Stomach smooth muscle (tissue), 2 donors: ENCODE measurements at regions not wholly inside any gene's neighbourhood (a gene's known extent, or its start where the extent isn't known, plus 50 kb on each side); places are given as distances from the start of the nearest gene placed in this dataset.

Experiments used
- H3K27ac ChIP-seq: one replicate; pipeline ENCODE4 v1.7.0; 2013; ENCODE audit warnings: mild to moderate bottlenecking, low read length, inconsistent platforms
- H3K27me3 ChIP-seq, 2 donors: one replicate each; pipeline ENCODE4 v1.7.0; 2013; ENCODE audit warnings: low read length in 2 of 2; ENCODE audit not compliant: insufficient read depth in 2 of 2, control insufficient read depth in 1 of 2
- H3K36me3 ChIP-seq, 2 donors: one replicate each; pipeline ENCODE4 v1.7.0; 2013; ENCODE audit warnings: low read length in 2 of 2; ENCODE audit not compliant: control insufficient read depth in 2 of 2, insufficient read depth in 2 of 2
- H3K4me1 ChIP-seq: one replicate; pipeline ENCODE4 v1.7.0; 2013; ENCODE audit warnings: low read length; ENCODE audit not compliant: control insufficient read depth, insufficient read depth
- H3K4me3 ChIP-seq, 2 donors: one replicate each; pipeline ENCODE4 v1.7.0; 2013; ENCODE audit warnings: low read length in 2 of 2
- H3K9ac ChIP-seq, 2 donors: one replicate each; pipeline ENCODE4 v1.7.0; 2013; ENCODE audit warnings: low read length in 2 of 2, mild to moderate bottlenecking in 1 of 2
- H3K9me3 ChIP-seq, 2 donors: one replicate each; pipeline ENCODE4 v1.7.0; 2013; ENCODE audit warnings: low read length in 2 of 2; ENCODE audit not compliant: control insufficient read depth in 2 of 2
- donor health status: healthy.
- donor health status: Pancreatic carcinoma.

GRCh38 chr20:11056414-11056813 lies 382.6 kb upstream of the JAG1 start:
- Histone ChIP-seq H3K9me3 (no peaks in the 10 kb centered on the region), H3K4me3 (no peak overlapping the region), H3K4me1 (no peaks in the 10 kb centered on the region), H3K36me3 (no peaks in the 10 kb centered on the region), H3K27me3 (no peaks in the 10 kb centered on the region), H3K9ac (no peak overlapping the region), H3K27ac (no peak overlapping the region)

- Histone ChIP-seq H3K36me3 (no peaks in the 10 kb centered on the region), H3K4me3 (no peak overlapping the region), H3K4me1 (no peaks in the 10 kb centered on the region), H3K27me3 (no peaks in the 10 kb centered on the region), H3K9me3 (no peaks in the 10 kb centered on the region), H3K9ac (no peak overlapping the region), H3K27ac (no peak overlapping the region)
Observed at GRCh38 chr20:11057624-11058023, 383.8 kb upstream of the JAG1 start.

- Histone ChIP-seq H3K27ac (no peak overlapping the region), H3K4me1 (no peaks in the 10 kb centered on the region)
Observed at GRCh38 chr20:11059659-11060058, 385.9 kb upstream of the JAG1 start.

GRCh38 chr20:11060423-11061185 lies 386.8 kb upstream of the JAG1 start:
- Histone ChIP-seq H3K9ac (no peak overlapping the region), H3K4me3 (no peak overlapping the region), H3K27ac (no peak overlapping the region), H3K4me1 (no peaks in the 10 kb centered on the region), H3K36me3 (no peaks in the 10 kb centered on the region), H3K9me3 (no peaks in the 10 kb centered on the region), H3K27me3 (no peaks in the 10 kb centered on the region)

More at GRCh38 chr20:11059659-11060058, 385.9 kb upstream of the JAG1 start:
- Histone ChIP-seq H3K9ac (no peak overlapping the region), H3K27me3 (no peaks in the 10 kb centered on the region), H3K9me3 (no peaks in the 10 kb centered on the region), H3K4me3 (no peak overlapping the region), H3K36me3 (no peaks in the 10 kb centered on the region)

GRCh38 chr20:11063444-11063843 lies 389.6 kb upstream of the JAG1 start:
- no peaks in the 10 kb centered on the region for H3K27me3 ChIP-seq
- H3K36me3 ChIP-seq, result no peaks in the 10 kb centered on the region
- no peaks in the 10 kb centered on the region for H3K4me1 ChIP-seq
- H3K9me3 ChIP-seq, result no peaks in the 10 kb centered on the region
- H3K9ac ChIP-seq, result no peak overlapping the region
- no peak overlapping the region for H3K27ac ChIP-seq
- H3K4me3 ChIP-seq, result no peak overlapping the region

- H3K36me3 ChIP-seq, result no peaks in the 10 kb centered on the region
- H3K4me1 ChIP-seq, result no peaks in the 10 kb centered on the region
- no peak overlapping the region for H3K9ac ChIP-seq
- no peak overlapping the region for H3K27ac ChIP-seq
- no peaks in the 10 kb centered on the region for H3K9me3 ChIP-seq
- no peaks in the 10 kb centered on the region for H3K27me3 ChIP-seq
- no peak overlapping the region for H3K4me3 ChIP-seq
Observed at GRCh38 chr20:11064946-11065345, 391.1 kb upstream of the JAG1 start.

- Histone ChIP-seq H3K4me3 (no peak overlapping the region), H3K27ac (no peak overlapping the region), H3K9me3 (no peaks in the 10 kb centered on the region), H3K4me1 (no peaks in the 10 kb centered on the region), H3K36me3 (no peaks in the 10 kb centered on the region), H3K9ac (no peak overlapping the region), H3K27me3 (no peaks in the 10 kb centered on the region)
Observed at GRCh38 chr20:11067359-11067758, 393.6 kb upstream of the JAG1 start.

GRCh38 chr20:11072982-11073381 lies 399.2 kb upstream of the JAG1 start:
- H3K9me3 ChIP-seq, result no peaks in the 10 kb centered on the region
- no peaks in the 10 kb centered on the region for H3K27me3 ChIP-seq
- no peaks in the 10 kb centered on the region for H3K4me1 ChIP-seq
- H3K36me3 ChIP-seq, result no peaks in the 10 kb centered on the region
- H3K9ac ChIP-seq, result no peak overlapping the region
- no peak overlapping the region for H3K27ac ChIP-seq
- no peak overlapping the region for H3K4me3 ChIP-seq

- H3K27ac ChIP-seq, result no peak overlapping the region
Observed at GRCh38 chr20:11076434-11077105, 402.8 kb upstream of the JAG1 start.

GRCh38 chr20:11077226-11077625 lies 403.4 kb upstream of the JAG1 start:
- Histone ChIP-seq H3K27ac (no peak overlapping the region), H3K27me3 (no peaks in the 10 kb centered on the region), H3K4me1 (no peaks in the 10 kb centered on the region), H3K9me3 (no peaks in the 10 kb centered on the region), H3K9ac (no peak overlapping the region), H3K4me3 (no peak overlapping the region), H3K36me3 (no peaks in the 10 kb centered on the region)

More at GRCh38 chr20:11076434-11077105, 402.8 kb upstream of the JAG1 start:
- Histone ChIP-seq H3K36me3 (no peaks in the 10 kb centered on the region), H3K9ac (no peak overlapping the region), H3K9me3 (no peaks in the 10 kb centered on the region), H3K4me3 (no peak overlapping the region), H3K4me1 (no peaks in the 10 kb centered on the region), H3K27me3 (no peaks in the 10 kb centered on the region)

GRCh38 chr20:11080010-11080409 lies 406.2 kb upstream of the JAG1 start:
- Histone ChIP-seq H3K9ac (no peak overlapping the region), H3K27ac (no peak overlapping the region), H3K4me1 (no peaks in the 10 kb centered on the region), H3K4me3 (no peak overlapping the region), H3K9me3 (no peaks in the 10 kb centered on the region), H3K27me3 (no peaks in the 10 kb centered on the region), H3K36me3 (no peaks in the 10 kb centered on the region)
